HG02973 (cell line): ENCODE measurements at regions not wholly inside any gene's neighbourhood (a gene's known extent, or its start where the extent isn't known, plus 50 kb on each side); places are given as distances from the start of the nearest gene placed in this dataset.
A peak's percentile ranks its signal among the peaks of the same experiment; 100 is the strongest.
"Not testable (repeated sequence)": the region's sequence is repeated elsewhere in the genome, so short reads cannot be mapped to it uniquely, and the experiment has no call there.

Experiments
- ATAC-seq: cut with Tn5 transposase; IDR thresholded peaks from one replicate; pipeline ENCODE4 v1.9.1; 2021; ENCODE audit warnings: moderate library complexity; ENCODE audit not compliant: unreplicated experiment

DNA sequence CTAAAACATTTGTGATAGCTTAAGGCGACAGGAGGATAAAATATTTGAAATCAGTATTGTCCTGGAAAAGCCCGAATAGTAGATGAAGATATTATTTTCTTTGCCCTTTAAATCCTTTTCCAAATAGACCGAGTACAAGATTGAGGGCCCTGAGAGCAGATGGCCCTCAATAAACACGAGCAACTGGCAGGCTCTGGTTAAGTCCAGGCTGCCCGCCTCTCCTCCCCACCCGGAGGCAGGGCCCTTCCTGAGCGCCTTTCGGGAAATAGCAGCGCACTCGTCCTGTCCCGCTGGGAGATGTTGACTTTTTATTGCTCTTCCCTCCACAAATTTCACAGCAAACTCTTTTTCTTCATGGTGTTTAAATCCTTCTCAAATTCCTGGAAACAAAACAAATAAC is 50.8 kb upstream of the MAX start:
- ATAC-seq = no peak

GRCh38 chr14:65156568-65157366 is 54.5 kb upstream of the MAX start:
- peak; percentile 53 for ATAC-seq

DNA sequence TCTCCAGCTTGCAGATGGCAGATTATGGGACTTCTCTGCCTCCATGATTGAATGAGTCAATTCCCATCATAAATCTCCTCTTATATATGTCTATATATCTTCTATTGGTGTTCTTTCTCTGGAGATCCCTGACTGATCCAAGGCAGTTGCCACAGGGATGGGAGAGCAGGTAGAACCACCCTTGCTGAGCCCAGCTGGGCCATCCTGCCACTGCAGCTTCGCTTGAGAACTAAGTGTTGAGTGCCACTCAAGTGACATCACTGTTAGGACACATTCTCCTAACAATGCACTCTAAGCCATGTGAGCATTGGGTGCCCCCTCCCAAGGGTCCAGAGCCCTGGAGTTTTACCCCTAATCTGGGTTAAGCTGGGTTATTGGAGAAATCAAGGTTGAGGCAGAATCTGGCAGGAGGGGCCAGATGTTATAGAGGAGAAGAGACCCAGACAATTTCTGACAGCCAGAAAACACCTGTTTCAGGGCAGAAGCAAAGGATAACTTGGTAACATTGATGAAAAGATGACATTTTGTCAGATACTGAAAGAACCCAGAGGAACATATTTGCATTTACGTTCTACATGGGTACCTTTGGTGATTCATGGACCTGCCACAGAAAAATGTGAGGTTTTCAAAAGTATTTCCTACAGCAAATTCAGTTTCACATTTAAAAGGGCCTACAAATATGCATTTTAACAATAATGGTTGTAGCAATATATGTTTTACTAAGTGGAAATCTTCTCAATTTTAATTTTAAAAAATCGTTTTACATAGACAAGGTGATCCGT is 57.2 kb upstream of the MAX start:
- ATAC-seq = peak; percentile 59

DNA sequence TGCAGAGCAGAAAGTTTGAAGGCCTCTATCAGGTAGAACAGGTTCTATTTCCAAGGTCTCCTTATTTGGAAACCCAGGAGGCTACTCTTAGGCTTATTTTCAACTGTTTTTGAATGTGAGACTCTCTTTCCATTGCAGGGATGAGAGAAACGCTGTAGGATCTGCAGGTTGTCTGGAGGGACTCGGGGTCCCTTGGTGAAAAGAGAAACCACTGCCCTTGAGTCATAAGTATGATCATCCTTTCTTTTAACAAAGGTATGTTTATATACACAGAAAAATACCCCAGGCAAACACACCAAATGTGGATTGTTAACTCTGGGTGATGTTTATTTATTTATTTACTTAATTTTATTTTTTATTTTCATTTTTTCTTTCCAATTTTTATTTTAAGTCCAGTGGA is 57.8 kb upstream of the MAX start:
- ATAC-seq = no peak

- ATAC-seq = no peak
Observed at GRCh38 chr14:65162031-65162430, 59.7 kb upstream of the MAX start.

- no peak for ATAC-seq
Observed at GRCh38 chr14:65164068-65164824, 61.9 kb upstream of the MAX start.

DNA sequence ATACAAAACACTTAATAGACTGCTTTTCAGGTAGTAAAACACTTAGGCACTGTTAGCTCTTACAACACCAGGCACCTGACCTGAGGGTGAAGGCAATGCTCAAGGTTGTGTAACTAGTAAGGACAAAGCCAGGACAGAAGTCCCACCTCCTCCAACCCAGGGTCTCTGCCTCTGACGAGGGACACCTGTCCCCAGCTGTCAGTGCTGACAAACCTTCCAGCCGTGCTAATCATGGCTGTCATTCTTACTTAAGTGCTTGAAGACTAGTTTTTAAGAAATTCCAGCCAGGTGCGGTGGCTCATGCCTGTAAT is 62.5 kb upstream of the MAX start:
- ATAC-seq = no peak

DNA sequence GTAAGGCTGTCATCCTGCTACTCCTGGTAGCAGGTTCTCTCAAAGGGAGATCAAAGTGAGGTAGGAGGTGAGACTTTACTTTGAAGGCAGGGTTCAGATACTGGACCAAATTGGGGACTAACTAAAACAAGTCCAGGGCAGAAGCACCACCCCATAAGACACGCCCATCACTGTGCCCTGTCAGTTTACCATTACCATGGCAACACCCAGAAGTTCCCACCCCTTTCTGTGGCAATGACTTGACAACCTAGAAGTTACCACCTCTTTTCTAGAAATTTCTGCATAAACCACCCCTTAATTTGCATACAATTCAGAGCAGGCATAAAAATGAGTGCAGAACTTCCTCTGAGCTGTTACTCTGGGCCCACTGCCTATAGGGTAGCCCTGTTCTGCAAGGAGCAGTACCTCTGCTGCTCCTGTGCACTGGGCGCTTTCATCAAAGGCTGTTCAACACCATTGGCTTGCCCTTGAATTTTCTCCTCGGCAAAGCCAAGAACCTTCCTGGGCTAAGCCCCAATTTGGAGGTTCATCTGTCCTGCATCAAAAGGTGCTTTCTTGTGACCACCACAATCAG is 64.8 kb upstream of the MAX start:
- ATAC-seq = no peak

DNA sequence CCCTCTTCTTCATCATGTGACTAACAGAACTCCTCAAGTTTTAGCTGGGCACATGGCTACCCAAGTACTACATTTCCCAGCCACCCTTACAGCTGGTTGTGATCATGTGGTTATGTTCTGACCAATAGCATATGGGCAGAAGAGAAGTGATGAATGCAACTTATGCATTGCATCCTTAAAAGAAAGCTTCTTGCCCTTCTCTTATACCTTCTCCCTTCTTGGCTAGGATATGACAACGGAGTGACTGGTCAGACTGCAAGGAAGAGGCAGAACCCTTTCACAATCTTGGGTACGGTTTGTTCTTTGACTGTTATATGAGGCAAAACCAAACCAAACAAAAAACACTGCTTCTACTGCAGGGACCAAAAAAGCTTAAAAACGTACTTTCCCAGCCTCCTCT is 66.5 kb upstream of the MAX start:
- peak; percentile 3 for ATAC-seq

GRCh38 chr14:65169351-65169750 is 67.0 kb upstream of the MAX start:
- ATAC-seq = peak; percentile 73

GRCh38 chr14:65170318-65170717 is 68.0 kb upstream of the MAX start:
- ATAC-seq = no peak

- ATAC-seq = peak; percentile 43
Observed at GRCh38 chr14:65170768-65171507, 68.6 kb upstream of the MAX start.

DNA sequence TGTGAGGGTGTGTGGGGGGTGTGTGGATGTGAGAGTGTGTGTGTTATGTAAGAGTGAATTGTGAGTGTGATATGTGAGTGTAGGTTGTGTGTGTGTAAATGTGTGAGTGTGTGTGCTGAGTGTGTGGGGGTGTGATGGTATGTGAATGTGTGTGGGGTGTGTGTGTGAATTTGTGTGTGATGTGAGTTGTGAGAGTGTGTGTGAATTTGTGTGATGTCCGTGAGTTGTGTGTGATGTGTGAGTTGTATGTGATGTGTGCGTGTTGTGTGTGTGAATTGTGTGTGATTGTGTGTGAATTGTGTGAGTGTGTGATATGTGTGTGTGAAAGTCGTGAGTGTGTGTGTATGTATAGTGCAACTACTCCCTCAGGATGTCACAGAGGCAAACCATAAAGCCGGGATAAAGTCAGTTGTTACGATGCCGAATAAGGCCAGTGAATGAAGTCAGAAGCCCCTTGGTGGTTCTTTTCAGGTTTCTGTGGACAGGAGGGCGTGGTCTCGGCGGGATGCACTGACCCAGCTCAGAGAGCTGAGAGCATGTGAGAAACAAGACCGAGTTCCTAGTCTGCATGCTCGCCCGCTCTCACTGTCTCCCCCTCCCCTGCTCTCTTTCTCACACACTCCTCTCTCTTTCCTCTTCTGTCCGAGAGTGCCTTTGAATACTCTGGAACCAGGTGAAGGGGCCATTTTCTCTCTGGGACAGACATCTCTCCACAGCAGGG is 71.8 kb upstream of the MAX start:
- ATAC-seq = no peak

DNA sequence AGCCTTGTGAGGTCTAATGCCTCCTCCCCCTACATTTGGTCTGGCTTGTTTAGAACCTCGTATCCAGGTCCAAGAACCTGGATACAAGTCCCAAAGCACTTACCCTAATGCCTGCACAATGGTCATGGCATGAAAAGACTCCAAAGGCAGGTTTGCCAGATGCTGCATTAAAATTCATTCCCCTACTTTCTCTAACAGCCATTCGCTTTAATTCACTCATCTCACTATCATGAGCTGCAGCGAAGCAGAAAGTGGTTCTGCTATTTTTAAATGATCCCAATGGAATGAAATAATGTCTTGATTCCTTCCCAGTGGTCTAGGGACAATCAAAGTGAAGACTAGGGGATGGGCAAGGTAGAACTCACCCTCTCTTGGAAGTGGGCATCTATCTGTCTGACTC is 72.5 kb upstream of the MAX start:
- no peak for ATAC-seq

DNA sequence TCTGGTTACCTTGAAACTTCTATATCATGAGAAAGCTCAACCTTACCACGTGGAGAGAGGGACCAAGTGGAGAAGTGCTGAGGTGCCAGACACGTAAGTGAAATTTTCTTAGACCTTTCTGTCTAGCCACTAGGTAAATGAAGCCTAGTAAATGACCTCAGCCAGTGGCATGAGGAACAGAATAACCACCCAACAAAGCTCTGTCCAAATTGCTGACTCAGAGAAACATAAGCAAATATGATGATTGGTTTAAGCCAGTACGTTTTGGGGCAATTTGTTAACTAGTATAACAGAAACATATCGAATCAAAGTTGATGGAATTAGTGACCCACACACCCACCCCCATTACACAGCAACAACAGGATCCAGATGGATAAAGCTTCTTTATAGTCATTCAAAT is 75.2 kb upstream of the MAX start:
- ATAC-seq = no peak

DNA sequence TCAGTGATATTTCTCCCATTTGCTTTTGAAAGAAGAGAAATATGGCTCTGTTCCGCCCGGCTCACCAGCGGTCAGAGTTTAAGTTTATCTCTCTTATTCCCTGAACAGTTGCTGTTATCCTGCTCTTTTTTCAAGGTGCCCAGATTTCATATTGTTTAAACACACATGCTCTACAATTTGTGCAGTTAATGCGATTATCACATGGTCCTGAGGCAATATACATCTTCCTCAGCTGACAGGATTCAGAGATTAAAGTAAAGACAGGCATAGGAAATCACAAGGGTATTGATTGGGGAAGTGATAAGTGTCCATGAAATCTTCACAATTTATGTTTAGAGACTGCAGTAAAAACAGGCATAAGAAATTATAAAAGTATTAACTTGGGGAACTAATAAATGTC is 76.9 kb upstream of the MAX start:
- not testable (repeated sequence) for ATAC-seq

DNA sequence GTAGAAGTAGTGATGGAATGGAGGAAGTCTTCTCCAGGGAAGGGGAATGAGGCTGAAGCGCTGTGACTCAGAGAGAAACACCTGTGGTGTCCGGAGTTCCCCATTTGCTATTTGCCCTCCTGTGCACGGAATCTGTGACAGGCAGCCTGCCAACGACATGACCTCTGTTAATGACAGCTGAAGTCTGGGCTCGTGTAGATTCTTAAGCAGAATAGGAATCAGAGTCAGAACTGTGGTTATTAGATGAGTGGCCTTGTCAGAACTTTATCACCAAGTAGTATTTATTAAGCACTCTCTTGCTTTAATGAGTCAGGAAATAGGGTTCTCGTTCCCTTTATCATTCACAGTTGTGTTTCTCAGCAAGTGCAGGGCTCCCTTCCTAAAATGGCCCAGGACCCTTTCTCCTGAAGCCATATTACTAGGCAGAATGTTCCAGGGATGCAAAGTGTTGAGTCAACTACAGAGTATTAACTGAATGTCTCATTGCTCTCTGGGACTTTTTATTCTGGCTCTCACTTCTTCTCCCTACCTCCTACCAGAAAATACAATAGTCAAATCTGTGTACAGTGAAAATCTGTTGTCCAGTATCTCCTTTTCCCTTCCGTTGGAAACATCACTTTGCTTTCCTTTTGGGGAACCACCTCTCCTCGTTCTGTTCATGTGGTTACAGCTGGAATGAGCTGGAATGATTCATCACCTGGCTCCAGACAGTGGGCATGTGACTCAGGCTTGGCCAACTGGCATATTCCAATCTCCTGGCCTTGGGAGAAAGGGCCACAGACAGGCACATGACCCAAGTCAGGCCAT is 77.8 kb upstream of the MAX start:
- ATAC-seq = peak; percentile 91

GRCh38 chr14:65180725-65181025 is 78.4 kb upstream of the MAX start:
- no peak for ATAC-seq

- ATAC-seq = no peak
Observed at GRCh38 chr14:65184032-65184764, 81.9 kb upstream of the MAX start.
